ENCODE measurements at regions not wholly inside any gene's neighbourhood (a gene's known extent, or its start where the extent isn't known, plus 50 kb on each side); places are given as distances from the start of the nearest gene placed in this dataset.

DNA sequence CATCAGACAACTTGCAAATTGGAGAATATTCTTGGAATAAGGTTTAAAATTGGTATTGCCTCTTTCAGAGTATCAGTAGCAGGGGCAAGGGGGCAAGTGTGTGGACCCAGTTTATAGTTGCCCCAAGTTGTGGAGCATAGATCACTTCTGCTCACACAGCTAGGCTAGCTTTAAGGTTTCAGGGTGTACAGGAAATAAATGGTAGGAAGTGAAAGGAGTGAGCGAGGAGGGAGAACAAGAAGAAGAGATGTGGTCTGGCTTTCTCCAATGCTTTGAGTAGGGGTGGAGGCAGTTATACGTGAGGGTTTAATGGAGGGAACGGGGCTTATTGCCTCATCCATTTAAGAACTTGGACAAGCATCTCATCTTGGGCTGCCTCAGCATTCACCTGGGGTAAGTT, 290.0 kb upstream of the CFAP20DC start:
- intact Hi-C loops (cut with micrococcal nuclease; ENCODE audit: unreplicated experiment), result no loop called here
- H3K4me3 ChIP-seq, result no peak overlapping the region
- no peaks in the 10 kb centered on the region; a peak in 1 of 4 replicates for H3K27me3 ChIP-seq (replicated peaks in 1 of 2; ENCODE audit: control insufficient read depth in 2 of 2, insufficient read depth in 2 of 2, low read length in 1 of 2)
- FAIRE-seq (no peak), DNase-seq (ENCODE audit: low read depth, low spot score) (no peak), ATAC-seq (peak; percentile 26; the same call in 2 of the 3 replicates)
- no peak overlapping the region; the same call in 1 of the 2 replicates for H2AFZ ChIP-seq (ENCODE audit: control insufficient read depth, low read depth, low read length)
- H4K20me1 ChIP-seq (ENCODE audit: control insufficient read depth, insufficient read depth), result no peaks in the 10 kb centered on the region
- in situ Hi-C loops (cut with MboI), result no loop called here
- WGBS (ENCODE audit: insufficient coverage, insufficient replicate concordance, low lambda C conversion rate, missing lambda C conversion rate), result 12% methylated on average over 3 of the region's 3 CpGs
- no peaks in the 10 kb centered on the region for H3K36me3 ChIP-seq (ENCODE audit: control insufficient read depth in 2 of 2, insufficient read depth in 2 of 2, low read length in 1 of 2)
- no peak for TF ChIP-seq BMI1 (IDR thresholded peaks at IDR 0.05; ENCODE audit: borderline replicate concordance)
- TF ChIP-seq RCOR1 (conservative IDR thresholded peaks at IDR 0.05; ENCODE audit: low read depth, low read length), result no peak
- TF ChIP-seq ATF7 (IDR thresholded peaks at IDR 0.05; ENCODE audit: low read depth), result no peak
- no peak for TF ChIP-seq POLR2A (IDR thresholded peaks at IDR 0.05; ENCODE audit: low read depth, low read length)
- TF ChIP-seq, protein P1, sequence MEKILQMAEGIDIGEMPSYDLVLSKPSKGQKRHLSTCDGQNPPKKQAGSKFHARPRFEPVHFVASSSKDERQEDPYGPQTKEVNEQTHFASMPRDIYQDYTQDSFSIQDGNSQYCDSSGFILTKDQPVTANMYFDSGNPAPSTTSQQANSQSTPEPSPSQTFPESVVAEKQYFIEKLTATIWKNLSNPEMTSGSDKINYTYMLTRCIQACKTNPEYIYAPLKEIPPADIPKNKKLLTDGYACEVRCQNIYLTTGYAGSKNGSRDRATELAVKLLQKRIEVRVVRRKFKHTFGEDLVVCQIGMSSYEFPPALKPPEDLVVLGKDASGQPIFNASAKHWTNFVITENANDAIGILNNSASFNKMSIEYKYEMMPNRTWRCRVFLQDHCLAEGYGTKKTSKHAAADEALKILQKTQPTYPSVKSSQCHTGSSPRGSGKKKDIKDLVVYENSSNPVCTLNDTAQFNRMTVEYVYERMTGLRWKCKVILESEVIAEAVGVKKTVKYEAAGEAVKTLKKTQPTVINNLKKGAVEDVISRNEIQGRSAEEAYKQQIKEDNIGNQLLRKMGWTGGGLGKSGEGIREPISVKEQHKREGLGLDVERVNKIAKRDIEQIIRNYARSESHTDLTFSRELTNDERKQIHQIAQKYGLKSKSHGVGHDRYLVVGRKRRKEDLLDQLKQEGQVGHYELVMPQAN (conservative IDR thresholded peaks at IDR 0.05), result no peak
- no peak for TF ChIP-seq SMAD5 (IDR thresholded peaks at IDR 0.05; ENCODE audit: low read depth)
- TF ChIP-seq RBBP5 (conservative IDR thresholded peaks at IDR 0.05), result no peak
- no peak for TF ChIP-seq GATAD2B (conservative IDR thresholded peaks at IDR 0.05; ENCODE audit: low read depth)
- TF ChIP-seq CHD2 (IDR thresholded peaks at IDR 0.05; ENCODE audit: borderline replicate concordance, low read depth, low read length), result no peak
- TF ChIP-seq NR2C2 (IDR thresholded peaks at IDR 0.05; ENCODE audit: borderline replicate concordance, control insufficient read depth, insufficient read length, low read depth), result no peak
- TF ChIP-seq EP300 (IDR thresholded peaks at IDR 0.05; ENCODE audit: borderline replicate concordance in 1 of 2, control insufficient read depth in 1 of 2, low read depth in 2 of 2, low read length in 2 of 2), result no peak
- no peak overlapping the region for H3K27ac ChIP-seq (ENCODE audit: control insufficient read depth, insufficient read depth)
- no peak overlapping the region for H3K4me2 ChIP-seq (ENCODE audit: control insufficient read depth, insufficient read depth)
- no peak overlapping the region for H3K9ac ChIP-seq (ENCODE audit: control insufficient read depth, insufficient read depth, low read length)
- ChIA-PET CTCF (interaction anchor here (0.5 kb wide), 1 partner anchor 125 kb away, joined by 4 read pairs; no protein-coding TSS in a partner anchor), POLR2A (interaction anchor here (0.8 kb wide), 1 partner anchor 29 kb away, joined by 3 read pairs; no protein-coding TSS in a partner anchor), SMC1A (ENCODE audit: uncharacterized antibody, unreplicated experiment) (interaction anchor here (1.0 to 1.4 kb wide), 5 partner anchors 12 to 101 kb away, joined by 3 to 5 read pairs (median 3); no protein-coding TSS in a partner anchor), RAD21 (ENCODE audit: unreplicated experiment) (no interaction called here)
- BruUV-seq (replicated peaks), result no TSS peak
- peaks cover 5% of the 10 kb centered on the region for H3K4me1 ChIP-seq (ENCODE audit: control insufficient read depth, insufficient read depth, low read length)
- H3K79me2 ChIP-seq (ENCODE audit: control insufficient read depth, insufficient read depth, low read length), result no peaks in the 10 kb centered on the region
- H3K9me3 ChIP-seq (replicated peaks; ENCODE audit: control insufficient read depth, insufficient read depth, low read length), result no peaks in the 10 kb centered on the region
